Psoas muscle (tissue), 7 donors: ENCODE measurements at regions not wholly inside any gene's neighbourhood (a gene's known extent, or its start where the extent isn't known, plus 50 kb on each side); places are given as distances from the start of the nearest gene placed in this dataset.
A peak's percentile ranks its signal among the peaks of the same experiment; 100 is the strongest.

Source experiments
- ATAC-seq, 4 donors: fragments of 200-7000 bp; cut with Tn5 transposase; one replicate each; pipeline ENCODE4 v1.9.1; 2020; ENCODE audit warnings: moderate library complexity in 3 of 4, mild to moderate bottlenecking in 2 of 4
- DNase-seq, 2 donors: peaks; one replicate each; pipeline ENCODE4 v3.0.0-alpha.2; 2020
- H3K27ac ChIP-seq: fragments of 200-600 bp; one replicate; pipeline ENCODE4 v1.8.0; 2022
- H3K27me3 ChIP-seq, 3 donors: fragments of 200-600 bp in 1 of 3; one replicate each; pipeline versions ENCODE4 v1.6.1 to v1.8.0; 2013 to 2022; ENCODE audit warnings: low read length in 2 of 3, mild to moderate bottlenecking in 2 of 3, moderate library complexity in 1 of 3; ENCODE audit not compliant: insufficient read depth in 3 of 3
- H3K36me3 ChIP-seq, 2 donors: fragments of 200-600 bp in 1 of 2; one replicate each; pipeline versions ENCODE4 v1.6.1 to v1.8.0; 2013 to 2022; ENCODE audit warnings: low read depth in 1 of 2, mild to moderate bottlenecking in 1 of 2, moderate library complexity in 1 of 2; ENCODE audit not compliant: insufficient read depth in 1 of 2
- H3K4me1 ChIP-seq: fragments of 200-600 bp; one replicate; pipeline ENCODE4 v1.8.0; 2022
- H3K4me3 ChIP-seq: fragments of 200-600 bp; one replicate; pipeline ENCODE4 v1.8.0; 2022; ENCODE audit warnings: mild to moderate bottlenecking
- H3K9me3 ChIP-seq: fragments of 200-600 bp; one replicate; pipeline ENCODE4 v1.8.0; 2022
- CTCF ChIP-seq: fragments of 200-600 bp; IDR thresholded peaks from one replicate; pipeline ENCODE4 v1.8.0; 2022; ENCODE audit warnings: antibody characterized with exemption
- WGBS, 3 donors: extraction: QIAGEN DNeasy Blood & Tissue Kit; methylation state at CpG; one replicate each; pipeline versions ENCODE4 v1.1.6 to v1.1.7; 2013; 5-methylcytosine and 5-hydroxymethylcytosine counted together
- intact Hi-C, 2 donors: fragments of 100-400 bp; cut with DNase I; formaldehyde crosslinking; loops; one replicate each; pipeline versions ENCODE4 v1.11.0 to v1.14.2; 2022
- donor health status: healthy with polysubstance abuse.
- donor health status: DM: no; HTN: no; CAD: no; lungs with moderate emphysema.
- donor health status: Bipolar disorder and iron deficiency.
- donor health status: healthy.
- donor health status: DM: yes; HTN: yes; CAD: no.
- donor health status: DM: no; HTN: no; CAD: no.
- donor health status: DM: yes; HTN: yes; CAD: no.

- no peak for ATAC-seq
- Histone ChIP-seq H3K27ac (no peak overlapping the region), H3K4me1 (no peaks in the 10 kb centered on the region), H3K36me3 (no peaks in the 10 kb centered on the region), H3K9me3 (no peaks in the 10 kb centered on the region), H3K4me3 (no peak overlapping the region), H3K27me3 (no peaks in the 10 kb centered on the region)
- intact Hi-C loops = loop anchor here in 1 of 2 donors (10.0 kb wide), 1 partner anchor 614 kb away; no protein-coding TSS in a partner anchor
- 70 to 81% (median 70%) methylated on average over 5 of the region's 5 CpGs for WGBS, 3 donors
- no peak for DNase-seq
- no peak for TF ChIP-seq CTCF
Measured at GRCh38 chr2:154620471-154620870, 78.0 kb upstream of the KCNJ3 start.

- Histone ChIP-seq H3K27me3 (no peaks in the 10 kb centered on the region), H3K4me1 (no peaks in the 10 kb centered on the region), H3K4me3 (no peak overlapping the region), H3K36me3 (no peaks in the 10 kb centered on the region), H3K9me3 (no peaks in the 10 kb centered on the region), H3K27ac (no peak overlapping the region)
- ATAC-seq (no peak), DNase-seq (no peak)
- 14 to 28% (median 15%) methylated on average over 3 of the region's 3 CpGs for whole genome bisulfite sequencing, 3 donors
- intact Hi-C loops = loop anchor here in 1 of 2 donors (10.0 kb wide), 1 partner anchor 611 kb away; no protein-coding TSS in a partner anchor
- TF ChIP-seq CTCF = peak; percentile 43
Measured at GRCh38 chr2:154623819-154624218, 74.7 kb upstream of the KCNJ3 start.

- DNase-seq (no peak), ATAC-seq (no peak)
- no peaks in the 10 kb centered on the region for H3K27me3 ChIP-seq
- no peaks in the 10 kb centered on the region for H3K36me3 ChIP-seq
- H3K4me1 ChIP-seq = no peaks in the 10 kb centered on the region
- no peak for TF ChIP-seq CTCF
- H3K9me3 ChIP-seq = no peaks in the 10 kb centered on the region
- H3K27ac ChIP-seq = no peak overlapping the region
- intact Hi-C loops = no loop called here
- no peak overlapping the region for H3K4me3 ChIP-seq
Measured at GRCh38 chr2:154637456-154637855, 61.0 kb upstream of the KCNJ3 start.

GRCh38 chr2:154638783-154639182 lies 59.7 kb upstream of the KCNJ3 start:
- Histone ChIP-seq H3K27me3 (no peaks in the 10 kb centered on the region), H3K9me3 (no peaks in the 10 kb centered on the region), H3K27ac (no peak overlapping the region), H3K4me1 (no peaks in the 10 kb centered on the region), H3K36me3 (no peaks in the 10 kb centered on the region), H3K4me3 (no peak overlapping the region)
- intact Hi-C loops = no loop called here
- DNase-seq (no peak), ATAC-seq (no peak)
- 17 to 32% (median 21%) methylated on average over 1 of the region's 1 CpG for WGBS, 3 donors
- TF ChIP-seq CTCF = no peak

GRCh38 chr2:154640000-154640399 lies 58.5 kb upstream of the KCNJ3 start:
- intact Hi-C loops = no loop called here
- Histone ChIP-seq H3K4me1 (no peaks in the 10 kb centered on the region), H3K27ac (no peak overlapping the region), H3K9me3 (no peaks in the 10 kb centered on the region), H3K27me3 (no peaks in the 10 kb centered on the region), H3K4me3 (no peak overlapping the region), H3K36me3 (no peaks in the 10 kb centered on the region)
- DNase-seq = no peak
- no peak for ATAC-seq
- WGBS, 3 donors = 24 to 38% (median 25%) methylated on average over 3 of the region's 3 CpGs
- no peak for TF ChIP-seq CTCF
